Neural progenitor cell (in vitro differentiated cells): ENCODE measurements at regions not wholly inside any gene's neighbourhood (a gene's known extent, or its start where the extent isn't known, plus 50 kb on each side); places are given as distances from the start of the nearest gene placed in this dataset.
A peak's percentile ranks its signal among the peaks of the same experiment; 100 is the strongest.

ENCODE experiments used
- DNase-seq: peaks from one replicate; pipeline ENCODE4 v3.0.0-alpha.2; 2016; ENCODE audit warnings: low spot score
- H2AFZ ChIP-seq: fragments of 200-600 bp; sonication (generic); replicated peaks from 2 replicates; pipeline ENCODE4 v1.6.1; 2016; ENCODE audit warnings: antibody characterized with exemption
- H3F3A ChIP-seq: fragments of 200-600 bp; sonication (generic); 2 replicates; pipeline ENCODE4 v1.6.1; 2016; ENCODE audit warnings: antibody characterized with exemption, low read depth
- H3K27ac ChIP-seq: fragments of 200-600 bp; sonication (generic); 2 replicates; pipeline ENCODE4 v1.5.1; 2016; ENCODE audit warnings: mild to moderate bottlenecking
- H3K27me3 ChIP-seq: fragments of 200-600 bp; sonication (generic); 2 replicates; pipeline ENCODE4 v1.6.1; 2016; ENCODE audit warnings: mild to moderate bottlenecking, moderate library complexity
- H3K36me3 ChIP-seq: fragments of 200-600 bp; sonication (generic); 2 replicates; pipeline ENCODE4 v1.5.1; 2016
- H3K4me1 ChIP-seq: fragments of 200-600 bp; sonication (generic); 2 replicates; pipeline ENCODE4 v1.6.1; 2016; ENCODE audit warnings: mixed run types
- H3K4me2 ChIP-seq: fragments of 200-600 bp; sonication (generic); 2 replicates; pipeline ENCODE4 v1.6.1; 2016
- H3K4me3 ChIP-seq: fragments of 200-600 bp; sonication (generic); 2 replicates; pipeline ENCODE4 v1.5.1; 2016
- H3K79me2 ChIP-seq: fragments of 200-600 bp; sonication (generic); 2 replicates; pipeline ENCODE4 v1.6.1; 2016; ENCODE audit warnings: low read depth
- H3K9ac ChIP-seq: fragments of 200-600 bp; sonication (generic); 2 replicates; pipeline ENCODE4 v1.6.1; 2016
- H3K9me3 ChIP-seq: fragments of 200-600 bp; sonication (generic); 2 replicates; pipeline ENCODE4 v1.5.1; 2016; ENCODE audit warnings: low read depth
- H4K20me1 ChIP-seq: fragments of 200-600 bp; sonication (generic); 2 replicates; pipeline ENCODE4 v1.6.1; 2016; ENCODE audit warnings: low read depth
- H3K27ac Mint-ChIP-seq: 3 replicates; pipeline ENCODE4 v1.8.0; 2021; ENCODE audit warnings: mixed read lengths
- H3K27me3 Mint-ChIP-seq: 2 replicates; pipeline ENCODE4 v1.8.0; 2022; ENCODE audit warnings: low read depth, mild to moderate bottlenecking, inconsistent platforms, moderate library complexity, mixed read lengths; ENCODE audit not compliant: insufficient read depth
- H3K36me3 Mint-ChIP-seq: 3 replicates; pipeline ENCODE4 v1.8.0; 2021; ENCODE audit warnings: mixed read lengths
- H3K4me1 Mint-ChIP-seq: 3 replicates; pipeline ENCODE4 v1.8.0; 2021; ENCODE audit warnings: mixed read lengths
- H3K4me3 Mint-ChIP-seq: 3 replicates; pipeline ENCODE4 v1.8.0; 2021; ENCODE audit warnings: mild to moderate bottlenecking, moderate library complexity, mixed read lengths
- H3K9me3 Mint-ChIP-seq: 3 replicates; pipeline ENCODE4 v1.8.0; 2020; ENCODE audit warnings: mixed read lengths
- EZH2 ChIP-seq: fragments of 200-600 bp; sonication (generic); IDR thresholded peaks from 2 replicates; pipeline ENCODE4 v1.6.1; 2017; ENCODE audit warnings: antibody characterized with exemption, mild to moderate bottlenecking, moderate library complexity
- EZH2phosphoT487 ChIP-seq: fragments of 200-600 bp; sonication (generic); IDR thresholded peaks from 2 replicates; pipeline ENCODE4 v1.6.1; 2017; ENCODE audit warnings: antibody characterized with exemption
- TF ChIP-seq, protein P1 (sequence below): fragments of 200-600 bp; sonication (generic); IDR thresholded peaks from 2 replicates; pipeline ENCODE4 v1.5.1; 2017; ENCODE audit warnings: antibody characterized with exemption, mild to moderate bottlenecking

- H3K27me3 Mint-ChIP-seq, result peaks cover 6% of the 10 kb centered on the region
- peak overlapping the region; percentile 82 for H3K27ac Mint-ChIP-seq
- Histone ChIP-seq H3K4me3 (no peak overlapping the region), H3F3A (peaks cover 49% of the 10 kb centered on the region), H3K9ac (no peak overlapping the region), H3K79me2 (peaks cover 91% of the 10 kb centered on the region), H2AFZ (no peak overlapping the region), H3K4me1 (peaks cover 48% of the 10 kb centered on the region), H3K9me3 (no peaks in the 10 kb centered on the region), H3K27ac (no peak overlapping the region), H3K27me3 (no peaks in the 10 kb centered on the region), H3K36me3 (no peaks in the 10 kb centered on the region), H3K4me2 (no peak overlapping the region), H4K20me1 (peaks cover 73% of the 10 kb centered on the region)
- H3K4me3 Mint-ChIP-seq, result peak overlapping the region; percentile 46
- TF ChIP-seq, protein P1, sequence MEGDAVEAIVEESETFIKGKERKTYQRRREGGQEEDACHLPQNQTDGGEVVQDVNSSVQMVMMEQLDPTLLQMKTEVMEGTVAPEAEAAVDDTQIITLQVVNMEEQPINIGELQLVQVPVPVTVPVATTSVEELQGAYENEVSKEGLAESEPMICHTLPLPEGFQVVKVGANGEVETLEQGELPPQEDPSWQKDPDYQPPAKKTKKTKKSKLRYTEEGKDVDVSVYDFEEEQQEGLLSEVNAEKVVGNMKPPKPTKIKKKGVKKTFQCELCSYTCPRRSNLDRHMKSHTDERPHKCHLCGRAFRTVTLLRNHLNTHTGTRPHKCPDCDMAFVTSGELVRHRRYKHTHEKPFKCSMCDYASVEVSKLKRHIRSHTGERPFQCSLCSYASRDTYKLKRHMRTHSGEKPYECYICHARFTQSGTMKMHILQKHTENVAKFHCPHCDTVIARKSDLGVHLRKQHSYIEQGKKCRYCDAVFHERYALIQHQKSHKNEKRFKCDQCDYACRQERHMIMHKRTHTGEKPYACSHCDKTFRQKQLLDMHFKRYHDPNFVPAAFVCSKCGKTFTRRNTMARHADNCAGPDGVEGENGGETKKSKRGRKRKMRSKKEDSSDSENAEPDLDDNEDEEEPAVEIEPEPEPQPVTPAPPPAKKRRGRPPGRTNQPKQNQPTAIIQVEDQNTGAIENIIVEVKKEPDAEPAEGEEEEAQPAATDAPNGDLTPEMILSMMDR, result no peak
- TF ChIP-seq EZH2 (no peak), EZH2phosphoT487 (no peak)
- H3K4me1 Mint-ChIP-seq, result peaks cover 66% of the 10 kb centered on the region
- DNase-seq, result no peak
- H3K9me3 Mint-ChIP-seq, result no peaks in the 10 kb centered on the region
- H3K36me3 Mint-ChIP-seq, result peaks cover 10% of the 10 kb centered on the region
Observed at GRCh38 chr12:124514996-124515932, 52.1 kb downstream of the NCOR2 start.

- H3K36me3 Mint-ChIP-seq, result peaks cover 10% of the 10 kb centered on the region
- no peaks in the 10 kb centered on the region for H3K9me3 Mint-ChIP-seq
- peaks cover 54% of the 10 kb centered on the region for H3F3A ChIP-seq
- H3K27ac ChIP-seq, result peak overlapping the region; percentile 92
- peaks cover 6% of the 10 kb centered on the region for H3K27me3 Mint-ChIP-seq
- H3K4me1 ChIP-seq, result peaks cover 55% of the 10 kb centered on the region
- H3K4me3 Mint-ChIP-seq, result no peak overlapping the region
- no peak for DNase-seq
- peaks cover 73% of the 10 kb centered on the region for H4K20me1 ChIP-seq
- H3K27ac Mint-ChIP-seq, result no peak overlapping the region
- no peak overlapping the region for H2AFZ ChIP-seq
- no peaks in the 10 kb centered on the region for H3K9me3 ChIP-seq
- no peak overlapping the region for H3K4me2 ChIP-seq
- H3K4me1 Mint-ChIP-seq, result peaks cover 67% of the 10 kb centered on the region
- H3K79me2 ChIP-seq, result peaks cover 91% of the 10 kb centered on the region
- H3K36me3 ChIP-seq, result no peaks in the 10 kb centered on the region
- H3K4me3 ChIP-seq, result no peak overlapping the region
- H3K27me3 ChIP-seq, result no peaks in the 10 kb centered on the region
- TF ChIP-seq, protein P1, result no peak
- TF ChIP-seq EZH2, result no peak
- TF ChIP-seq EZH2phosphoT487, result no peak
- H3K9ac ChIP-seq, result no peak overlapping the region
Observed at GRCh38 chr12:124514145-124514995, 53.0 kb downstream of the NCOR2 start.

DNA sequence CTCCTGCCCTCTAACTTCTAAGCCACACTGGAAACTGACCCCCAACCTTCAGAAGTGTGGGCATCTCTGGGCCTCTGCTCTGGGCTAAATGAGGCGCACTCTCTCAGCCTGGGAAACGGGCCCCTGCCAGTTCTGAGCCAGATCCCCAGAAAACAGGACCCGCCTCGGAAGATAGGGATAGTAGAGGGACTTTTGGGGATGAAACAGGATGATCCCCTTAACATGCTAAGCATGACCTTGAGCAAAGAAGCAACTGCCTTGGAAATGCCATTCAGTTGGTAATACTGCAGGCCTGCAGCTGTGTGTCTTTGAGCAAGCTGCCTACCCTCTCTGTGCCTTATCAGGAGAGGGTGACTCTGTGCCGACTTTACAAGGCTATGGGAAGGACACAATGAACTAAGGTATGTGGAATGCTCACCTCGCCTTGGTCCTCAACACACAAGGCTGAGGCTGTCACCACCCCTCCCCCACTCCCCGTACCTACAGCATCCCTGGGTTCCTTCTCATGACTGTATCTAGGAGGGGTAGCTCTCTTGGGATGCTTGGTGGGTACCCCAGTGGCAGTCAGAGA lies 54.0 kb downstream of the NCOR2 start:
- Mint-ChIP-seq H3K9me3 (no peaks in the 10 kb centered on the region), H3K27ac (peak overlapping the region; percentile 69), H3K36me3 (peaks cover 10% of the 10 kb centered on the region), H3K27me3 (peaks cover 6% of the 10 kb centered on the region), H3K4me3 (no peak overlapping the region), H3K4me1 (peaks cover 66% of the 10 kb centered on the region)
- Histone ChIP-seq H3K36me3 (no peaks in the 10 kb centered on the region), H2AFZ (no peak overlapping the region), H3K9me3 (no peaks in the 10 kb centered on the region), H3K27ac (peak overlapping the region; percentile 92), H3K4me1 (peaks cover 51% of the 10 kb centered on the region), H3K4me2 (peak overlapping the region; percentile 29), H3F3A (peaks cover 48% of the 10 kb centered on the region), H3K9ac (no peak overlapping the region), H4K20me1 (peaks cover 71% of the 10 kb centered on the region), H3K27me3 (no peaks in the 10 kb centered on the region), H3K79me2 (peaks cover 96% of the 10 kb centered on the region), H3K4me3 (no peak overlapping the region)
- DNase-seq, result peak; percentile 52
- TF ChIP-seq EZH2, result no peak
- no peak for TF ChIP-seq EZH2phosphoT487
- TF ChIP-seq, protein P1, result no peak
